ENCODE measurements at regions not wholly inside any gene's neighbourhood (a gene's known extent, or its start where the extent isn't known, plus 50 kb on each side); places are given as distances from the start of the nearest gene placed in this dataset.
A peak's percentile ranks its signal among the peaks of the same experiment; 100 is the strongest.
"Not testable (repeated sequence)": the region's sequence is repeated elsewhere in the genome, so short reads cannot be mapped to it uniquely, and the experiment has no call there.

DNA sequence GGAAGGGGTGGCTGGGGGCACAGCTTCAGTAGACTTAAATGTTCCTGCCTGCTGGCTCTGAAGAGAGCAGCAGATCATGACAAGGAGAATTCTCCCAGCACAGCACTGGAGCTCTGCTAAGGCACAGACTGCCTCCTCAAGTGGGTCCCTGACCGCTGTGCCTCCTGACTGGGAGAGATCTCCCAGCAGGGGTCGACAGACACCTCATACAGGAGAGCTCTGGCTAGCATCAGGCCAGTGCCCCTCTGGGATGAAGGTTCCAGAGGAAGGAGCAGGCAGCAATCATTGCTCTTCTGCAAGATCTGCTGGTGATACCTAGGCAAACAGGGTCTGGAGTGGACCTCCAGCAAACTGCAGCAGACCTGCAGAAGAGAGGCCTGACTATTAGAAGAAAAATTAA is 877.5 kb upstream of the CRIM1 start:
- H3K36me3 Mint-ChIP-seq (ENCODE audit: low read depth); H3K27me3 Mint-ChIP-seq; DNase-seq; ATAC-seq; H3K4me1 Mint-ChIP-seq; H3K4me3 Mint-ChIP-seq; H3K27ac Mint-ChIP-seq; H3K9me3 ChIP-seq (ENCODE audit: control insufficient read depth, low read length, poor library complexity, severe bottlenecking): not testable (repeated sequence)

DNA sequence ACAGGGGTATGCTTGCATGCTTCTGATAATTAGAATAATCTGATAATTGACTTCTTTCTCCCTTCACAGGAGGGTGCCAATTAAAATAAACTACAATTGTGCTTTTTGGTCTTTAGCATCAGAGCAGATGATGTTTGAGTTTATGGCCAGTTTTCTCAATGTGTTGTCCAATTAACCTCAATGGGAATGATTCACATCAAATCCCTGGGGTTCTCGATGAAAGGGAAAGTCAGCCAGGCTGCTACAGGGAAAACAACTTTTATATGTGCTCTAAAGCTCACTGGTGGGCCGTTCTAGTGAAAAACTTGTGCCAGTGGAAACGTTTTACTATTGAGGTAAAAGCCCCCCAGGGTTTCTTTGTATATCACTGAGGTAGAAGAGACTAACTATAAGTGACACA is 887.3 kb upstream of the CRIM1 start:
- DNase-seq (no peak), ATAC-seq (no peak)
- Mint-ChIP-seq H3K36me3 (ENCODE audit: low read depth) (no peaks in the 10 kb centered on the region), H3K27me3 (no peaks in the 10 kb centered on the region), H3K4me1 (no peaks in the 10 kb centered on the region), H3K27ac (no peak overlapping the region), H3K4me3 (no peak overlapping the region)
- no peaks in the 10 kb centered on the region for H3K9me3 ChIP-seq (ENCODE audit: control insufficient read depth, low read length, poor library complexity, severe bottlenecking)

DNA sequence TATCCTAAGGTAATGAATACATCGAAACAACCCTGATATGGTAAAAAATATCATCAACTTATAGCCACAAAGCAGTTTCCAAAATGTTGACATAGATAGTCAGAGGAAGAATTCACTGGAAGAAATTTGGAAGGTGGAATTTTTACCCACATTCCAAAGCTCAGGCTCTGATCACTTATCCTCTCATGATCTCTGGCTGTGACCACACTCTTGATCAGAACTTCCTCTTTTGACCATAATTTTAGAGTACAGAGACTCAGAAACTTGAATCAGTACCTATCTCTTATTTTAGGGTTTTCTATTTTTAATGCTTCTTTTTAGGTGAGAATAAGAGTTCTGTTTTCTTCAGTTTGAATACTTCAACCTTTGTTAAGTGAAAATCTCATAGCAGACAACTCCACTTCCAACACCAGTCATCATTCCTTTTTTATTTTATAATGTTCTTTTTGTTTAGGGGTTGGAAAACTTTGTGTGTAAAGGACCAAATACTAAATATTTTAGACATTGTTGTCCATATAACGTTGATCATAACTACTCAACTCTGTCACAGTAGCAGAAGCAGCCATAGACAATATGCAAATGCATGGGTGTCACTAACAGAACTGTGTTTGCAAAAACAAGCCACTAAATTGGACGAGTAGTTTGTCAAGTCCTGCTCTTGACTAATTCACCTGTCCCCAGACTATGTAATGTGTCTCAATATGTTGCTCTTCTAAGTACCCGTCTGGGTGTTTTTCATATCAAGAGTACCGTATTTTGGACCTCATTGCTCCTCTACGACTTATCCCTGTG is 891.6 kb upstream of the CRIM1 start:
- Mint-ChIP-seq H3K27ac (no peak overlapping the region), H3K36me3 (ENCODE audit: low read depth) (no peaks in the 10 kb centered on the region), H3K27me3 (no peaks in the 10 kb centered on the region), H3K4me3 (no peak overlapping the region), H3K4me1 (no peaks in the 10 kb centered on the region)
- ATAC-seq (no peak), DNase-seq (no peak)
- no peaks in the 10 kb centered on the region for H3K9me3 ChIP-seq (ENCODE audit: control insufficient read depth, low read length, poor library complexity, severe bottlenecking)

DNA sequence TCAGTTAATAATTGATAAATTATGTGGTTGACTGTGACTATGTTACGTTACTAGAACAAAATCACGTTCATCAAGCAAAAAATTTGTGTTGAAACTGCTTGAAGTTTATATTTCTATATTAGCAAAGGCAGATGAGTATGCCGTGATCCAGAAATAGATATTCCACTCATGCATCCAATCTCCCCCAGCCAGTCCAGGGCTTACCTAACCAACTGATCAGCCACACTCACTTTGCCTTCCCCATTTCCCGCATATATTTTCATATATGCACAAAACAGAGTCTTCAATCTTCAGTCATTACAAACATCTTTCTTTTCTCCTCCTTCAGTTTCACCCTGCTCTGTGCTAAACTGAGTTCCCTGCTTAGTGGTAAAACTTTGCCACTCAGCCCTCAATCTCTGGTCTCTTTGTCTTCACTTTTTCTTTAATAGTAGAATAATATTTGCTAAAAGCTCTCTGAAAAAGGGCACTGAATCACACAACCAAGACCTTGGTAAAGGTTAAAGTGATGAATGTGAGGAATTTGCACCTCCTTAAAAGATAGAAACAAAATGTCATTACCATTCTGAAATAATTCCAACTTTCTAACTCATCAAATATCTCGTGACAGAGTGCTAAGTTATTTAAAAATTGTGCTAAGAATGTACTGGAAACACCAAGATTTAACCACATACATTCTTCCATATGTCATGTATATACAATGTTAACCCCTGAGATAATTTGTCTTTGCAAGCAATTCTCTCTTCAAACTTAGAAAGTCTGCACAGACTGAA is 893.2 kb upstream of the CRIM1 start:
- H3K9me3 ChIP-seq (ENCODE audit: control insufficient read depth, low read length, poor library complexity, severe bottlenecking): no peaks in the 10 kb centered on the region
- Mint-ChIP-seq H3K4me1 (no peaks in the 10 kb centered on the region), H3K4me3 (no peak overlapping the region), H3K27me3 (no peaks in the 10 kb centered on the region), H3K27ac (no peak overlapping the region), H3K36me3 (ENCODE audit: low read depth) (no peaks in the 10 kb centered on the region)
- no peak for DNase-seq
- no peak for ATAC-seq

DNA sequence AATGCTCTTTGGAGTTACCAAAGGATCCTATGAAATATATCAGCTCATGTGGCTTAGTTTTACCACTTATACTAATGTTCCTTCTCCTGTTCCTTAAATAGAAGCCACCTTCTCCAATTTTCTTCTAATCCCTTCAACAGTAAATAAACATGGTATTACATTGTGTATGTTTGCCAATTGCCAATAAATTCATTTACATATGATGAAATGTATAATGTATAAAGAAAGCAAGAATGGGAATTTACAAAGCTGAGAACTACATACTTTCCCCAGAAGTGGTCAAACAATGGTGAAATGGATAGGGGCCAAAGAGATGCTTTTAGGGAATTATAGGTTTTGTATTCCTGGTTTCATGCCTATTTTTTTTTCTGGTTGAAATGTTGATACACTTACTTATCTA is 894.2 kb upstream of the CRIM1 start:
- Mint-ChIP-seq H3K27ac (no peak overlapping the region), H3K4me1 (no peaks in the 10 kb centered on the region), H3K4me3 (no peak overlapping the region), H3K36me3 (ENCODE audit: low read depth) (no peaks in the 10 kb centered on the region), H3K27me3 (no peaks in the 10 kb centered on the region)
- ATAC-seq (no peak), DNase-seq (no peak)
- no peaks in the 10 kb centered on the region for H3K9me3 ChIP-seq (ENCODE audit: control insufficient read depth, low read length, poor library complexity, severe bottlenecking)

DNA sequence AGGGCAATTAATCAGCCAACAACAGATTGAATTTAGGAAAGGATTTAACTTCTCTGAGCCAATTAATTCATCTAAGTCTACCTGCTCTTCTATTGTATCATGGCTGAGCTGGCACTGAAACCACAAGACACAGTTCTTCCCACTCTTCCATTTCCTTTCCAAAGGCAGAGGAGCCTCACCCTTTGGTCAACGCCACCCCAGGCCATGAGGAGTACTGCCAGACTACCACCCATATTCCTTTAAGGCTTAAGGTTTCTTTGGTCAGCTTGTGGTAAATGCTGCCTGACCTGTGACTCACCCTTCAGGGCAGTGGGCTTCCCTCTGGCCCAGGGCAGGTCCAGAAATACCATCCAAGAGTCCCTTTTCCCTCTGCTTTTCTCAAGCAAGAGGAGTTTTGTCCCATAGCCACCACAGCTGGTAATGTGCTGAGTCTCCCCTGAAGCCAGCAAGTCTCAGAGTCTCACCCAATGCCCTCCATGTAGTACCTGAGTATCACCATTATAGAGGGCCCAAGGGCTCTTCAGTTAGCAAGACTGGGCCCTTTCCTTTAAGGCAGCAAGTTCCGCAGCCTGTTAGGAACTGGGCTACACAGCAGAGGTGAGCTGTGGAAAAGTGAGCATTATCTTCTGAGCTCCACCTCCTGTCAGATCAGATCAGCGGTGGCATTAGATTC is 900.5 kb upstream of the CRIM1 start:
- no peaks in the 10 kb centered on the region for H3K27me3 Mint-ChIP-seq
- no peak for DNase-seq
- no peak overlapping the region for H3K4me3 Mint-ChIP-seq
- no peak for ATAC-seq
- no peaks in the 10 kb centered on the region for H3K36me3 Mint-ChIP-seq (ENCODE audit: low read depth)
- no peaks in the 10 kb centered on the region for H3K4me1 Mint-ChIP-seq
- no peak overlapping the region for H3K27ac Mint-ChIP-seq
- no peaks in the 10 kb centered on the region for H3K9me3 ChIP-seq (ENCODE audit: control insufficient read depth, low read length, poor library complexity, severe bottlenecking)

DNA sequence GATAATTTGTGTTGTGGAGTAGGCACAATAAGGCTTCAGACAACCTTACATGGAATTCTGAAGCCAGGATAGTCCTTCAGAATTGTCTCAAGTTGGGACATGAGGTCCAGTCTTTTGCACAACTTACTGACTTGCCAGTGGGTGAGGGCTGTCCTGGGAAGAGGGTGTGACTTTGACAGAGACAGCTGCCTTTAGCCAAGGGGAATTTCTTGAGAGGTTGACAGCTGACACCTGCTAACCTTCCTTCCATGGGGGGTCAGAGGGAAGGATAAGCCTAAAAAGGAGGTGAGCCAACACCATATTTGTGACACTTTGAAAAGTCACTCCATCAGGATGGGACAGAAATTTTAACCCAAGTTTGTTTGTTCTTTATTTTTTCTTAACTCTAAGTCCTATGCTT is 907.8 kb upstream of the CRIM1 start:
- Mint-ChIP-seq H3K36me3 (ENCODE audit: low read depth) (no peaks in the 10 kb centered on the region), H3K27me3 (no peaks in the 10 kb centered on the region), H3K27ac (no peak overlapping the region), H3K4me1 (no peaks in the 10 kb centered on the region), H3K4me3 (no peak overlapping the region)
- H3K9me3 ChIP-seq (ENCODE audit: control insufficient read depth, low read length, poor library complexity, severe bottlenecking): no peaks in the 10 kb centered on the region
- DNase-seq (no peak), ATAC-seq (no peak)

DNA sequence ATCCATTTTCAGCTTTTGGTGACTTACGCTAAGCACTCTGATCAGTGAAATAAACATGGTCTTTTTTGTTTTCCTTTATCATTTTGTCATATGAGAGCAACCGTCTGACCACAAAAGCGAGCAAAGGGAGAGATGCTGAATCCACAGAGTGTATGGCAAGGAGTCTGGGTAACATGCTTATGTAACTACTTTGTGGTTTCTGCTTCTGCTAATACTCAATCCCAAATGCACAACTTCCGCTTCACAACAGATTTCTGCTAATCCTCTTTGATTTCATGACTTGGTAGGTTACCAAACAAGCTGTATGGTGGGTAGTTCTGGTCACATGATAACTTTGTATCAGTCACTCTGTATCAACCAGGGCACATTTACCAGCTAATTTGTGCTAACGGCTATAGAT is 908.4 kb upstream of the CRIM1 start:
- Mint-ChIP-seq H3K4me1 (no peaks in the 10 kb centered on the region), H3K4me3 (no peak overlapping the region), H3K36me3 (ENCODE audit: low read depth) (no peaks in the 10 kb centered on the region), H3K27ac (no peak overlapping the region), H3K27me3 (no peaks in the 10 kb centered on the region)
- no peaks in the 10 kb centered on the region for H3K9me3 ChIP-seq (ENCODE audit: control insufficient read depth, low read length, poor library complexity, severe bottlenecking)
- no peak for DNase-seq
- peak; percentile 37 for ATAC-seq

DNA sequence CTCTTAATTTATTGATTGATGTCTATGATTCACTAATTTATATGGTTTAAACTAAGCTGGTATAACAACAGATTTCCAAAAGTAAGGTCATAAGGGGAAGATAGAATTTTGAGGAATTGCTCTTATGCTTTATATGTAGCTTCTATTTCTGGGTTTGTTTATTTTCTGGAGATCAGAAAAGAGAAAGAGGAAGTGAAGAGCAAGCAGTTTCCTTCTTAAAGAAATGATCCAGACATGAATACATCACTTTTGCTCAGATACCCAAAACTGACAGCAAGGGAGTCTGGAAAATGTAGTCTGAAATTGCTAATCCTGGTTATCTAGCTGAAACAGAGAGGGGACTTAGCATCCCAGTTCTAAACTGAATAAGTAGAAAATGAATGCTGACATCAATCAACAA is 912.5 kb upstream of the CRIM1 start:
- ATAC-seq (no peak), DNase-seq (no peak)
- no peaks in the 10 kb centered on the region for H3K36me3 Mint-ChIP-seq (ENCODE audit: low read depth)
- H3K9me3 ChIP-seq (ENCODE audit: control insufficient read depth, low read length, poor library complexity, severe bottlenecking): no peaks in the 10 kb centered on the region
- H3K4me3 Mint-ChIP-seq: no peak overlapping the region
- H3K4me1 Mint-ChIP-seq: no peaks in the 10 kb centered on the region
- no peak overlapping the region for H3K27ac Mint-ChIP-seq
- H3K27me3 Mint-ChIP-seq: no peaks in the 10 kb centered on the region

DNA sequence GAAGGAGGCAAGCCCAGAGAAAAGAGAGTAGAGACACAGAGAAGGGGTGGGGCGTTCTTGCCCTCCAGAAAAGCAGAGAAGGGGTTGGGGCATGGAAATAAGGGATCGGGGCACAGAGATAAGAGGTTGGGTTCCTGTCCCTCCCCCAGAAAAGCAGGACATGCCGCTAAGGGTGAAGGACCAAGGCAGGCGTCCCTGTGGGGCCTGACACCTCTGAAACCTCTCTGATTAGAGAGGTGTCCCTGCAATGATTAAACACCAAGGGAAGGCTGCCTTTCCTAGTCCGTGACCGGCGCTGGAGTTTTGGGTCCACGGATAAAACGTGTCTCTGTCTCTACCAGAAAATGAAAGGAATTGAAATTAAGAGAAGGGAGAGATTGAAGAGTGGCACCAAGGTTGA is 914.0 kb upstream of the CRIM1 start:
- DNase-seq; H3K27me3 Mint-ChIP-seq; H3K36me3 Mint-ChIP-seq (ENCODE audit: low read depth); H3K4me1 Mint-ChIP-seq; H3K27ac Mint-ChIP-seq; H3K4me3 Mint-ChIP-seq; ATAC-seq; H3K9me3 ChIP-seq (ENCODE audit: control insufficient read depth, low read length, poor library complexity, severe bottlenecking): not testable (repeated sequence)

DNA sequence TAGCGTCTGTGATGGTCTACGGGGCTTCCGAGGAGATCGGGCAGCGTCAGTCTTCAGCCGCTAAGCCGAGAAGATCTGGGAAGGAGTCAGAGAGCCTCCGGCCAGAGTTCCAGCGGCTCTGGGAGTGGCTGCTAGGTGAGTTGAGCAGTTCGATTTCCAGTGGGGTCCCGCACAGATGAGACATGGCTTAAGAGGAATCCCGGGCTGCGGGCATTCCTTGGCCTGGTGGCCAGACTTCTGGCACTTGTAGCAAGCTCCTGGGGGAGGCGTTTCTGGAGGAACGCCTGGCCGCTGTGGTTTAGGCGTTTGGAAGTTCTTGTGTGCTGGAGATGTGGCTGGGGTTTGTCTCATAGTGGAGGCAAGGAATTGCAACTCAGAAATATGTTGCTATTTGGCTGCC is 915.3 kb upstream of the CRIM1 start:
- not testable (repeated sequence) for DNase-seq, H3K27ac Mint-ChIP-seq

DNA sequence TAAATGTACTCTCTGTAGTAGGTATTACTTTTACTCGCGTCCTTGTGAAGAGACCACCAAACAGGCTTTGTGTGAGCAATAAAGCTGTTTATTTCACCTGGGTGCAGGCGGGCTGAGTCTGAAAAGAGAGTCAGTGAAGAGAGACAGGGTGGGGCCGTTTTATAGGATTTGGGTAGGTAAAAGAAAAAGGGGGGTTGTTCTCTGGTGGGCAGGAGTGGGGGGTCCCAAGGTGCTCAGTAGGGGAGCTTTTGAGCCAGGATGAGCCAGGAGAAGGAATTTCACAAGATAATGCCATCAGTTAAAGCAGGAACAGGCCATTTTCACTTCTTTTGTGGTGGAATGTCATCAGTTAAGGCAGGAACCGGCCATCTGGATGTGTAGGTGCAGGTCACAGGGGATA is 918.7 kb upstream of the CRIM1 start:
- ATAC-seq; H3K9me3 ChIP-seq (ENCODE audit: control insufficient read depth, low read length, poor library complexity, severe bottlenecking); H3K4me3 Mint-ChIP-seq; H3K27me3 Mint-ChIP-seq; H3K27ac Mint-ChIP-seq; H3K4me1 Mint-ChIP-seq; DNase-seq; H3K36me3 Mint-ChIP-seq (ENCODE audit: low read depth): not testable (repeated sequence)

More for the DNA sequence above, 915.3 kb upstream of the CRIM1 start:
- H3K27me3 Mint-ChIP-seq; H3K4me1 Mint-ChIP-seq; H3K9me3 ChIP-seq (ENCODE audit: control insufficient read depth, low read length, poor library complexity, severe bottlenecking); H3K4me3 Mint-ChIP-seq; H3K36me3 Mint-ChIP-seq (ENCODE audit: low read depth); ATAC-seq: not testable (repeated sequence)

DNA sequence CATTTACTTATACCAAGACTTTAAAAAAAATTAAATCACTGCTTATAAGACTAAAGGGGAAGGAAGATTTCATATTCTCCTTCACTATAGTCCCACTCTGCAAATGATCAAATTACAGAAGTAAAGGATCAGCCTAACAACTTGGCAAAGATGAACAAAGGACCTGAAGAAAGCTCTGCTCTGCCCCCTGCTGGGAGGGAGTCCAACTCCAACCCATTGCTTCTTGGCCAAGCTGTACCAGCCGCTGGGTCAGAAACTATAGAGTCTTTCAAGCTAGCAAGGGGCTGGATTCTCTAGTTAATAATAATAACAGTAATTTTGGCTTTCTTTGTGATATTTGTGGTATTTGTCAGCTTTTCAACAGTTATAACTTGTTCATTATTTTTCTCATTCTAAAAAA is 927.0 kb upstream of the CRIM1 start:
- DNase-seq (no peak), ATAC-seq (no peak)
- H3K4me1 Mint-ChIP-seq: no peaks in the 10 kb centered on the region
- no peaks in the 10 kb centered on the region for H3K9me3 ChIP-seq (ENCODE audit: control insufficient read depth, low read length, poor library complexity, severe bottlenecking)
- no peaks in the 10 kb centered on the region for H3K36me3 Mint-ChIP-seq (ENCODE audit: low read depth)
- peaks cover 5% of the 10 kb centered on the region for H3K27me3 Mint-ChIP-seq
- H3K4me3 Mint-ChIP-seq: no peak overlapping the region
- H3K27ac Mint-ChIP-seq: no peak overlapping the region

All from T-helper 17 cell (primary cell).